ENCODE measurements at regions not wholly inside any gene's neighbourhood (a gene's known extent, or its start where the extent isn't known, plus 50 kb on each side); places are given as distances from the start of the nearest gene placed in this dataset.

GRCh38 chr15:25051399-25052154 is 96.8 kb downstream of the SNRPN start:
- no peak for DNase-seq

DNA sequence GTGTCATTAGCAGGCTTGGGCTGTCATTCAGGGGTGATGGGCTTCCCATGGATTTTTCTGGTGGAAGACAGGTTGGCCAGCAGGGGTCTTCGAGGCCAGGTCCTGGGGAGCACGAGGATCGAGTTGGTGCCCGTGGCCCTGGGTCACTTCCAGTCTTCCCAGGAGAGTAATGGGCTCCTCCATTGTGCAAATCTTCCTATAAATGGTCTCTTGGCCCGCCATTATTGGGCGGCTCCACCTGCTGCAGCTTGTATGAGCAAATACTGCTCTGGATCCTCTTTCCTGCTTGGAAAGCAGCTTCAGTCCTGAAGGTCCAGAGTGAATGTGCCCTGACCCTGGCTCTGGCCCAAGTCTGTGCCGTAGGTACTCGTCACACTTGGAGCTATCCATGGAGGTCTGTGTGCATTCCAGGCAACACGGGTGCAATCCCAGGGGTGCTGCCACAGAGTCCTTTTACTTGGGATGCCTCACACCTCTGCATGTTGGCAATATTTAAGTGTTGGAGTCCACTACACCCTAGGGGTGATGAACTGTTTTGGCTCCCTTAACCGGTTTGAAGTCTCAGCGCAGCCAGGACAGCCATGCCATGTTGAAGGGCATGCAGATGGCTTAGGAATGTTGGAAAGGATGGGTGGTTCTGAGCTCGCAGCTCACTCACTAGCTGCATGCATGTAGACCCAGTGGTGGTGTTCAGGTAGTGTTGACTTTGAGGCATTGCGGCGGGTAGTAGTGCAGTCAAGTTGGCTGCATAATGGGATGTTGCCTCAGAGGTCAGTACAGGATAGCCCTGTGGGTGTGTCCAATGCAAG is 97.6 kb downstream of the SNRPN start:
- DNase-seq, result no peak

DNA sequence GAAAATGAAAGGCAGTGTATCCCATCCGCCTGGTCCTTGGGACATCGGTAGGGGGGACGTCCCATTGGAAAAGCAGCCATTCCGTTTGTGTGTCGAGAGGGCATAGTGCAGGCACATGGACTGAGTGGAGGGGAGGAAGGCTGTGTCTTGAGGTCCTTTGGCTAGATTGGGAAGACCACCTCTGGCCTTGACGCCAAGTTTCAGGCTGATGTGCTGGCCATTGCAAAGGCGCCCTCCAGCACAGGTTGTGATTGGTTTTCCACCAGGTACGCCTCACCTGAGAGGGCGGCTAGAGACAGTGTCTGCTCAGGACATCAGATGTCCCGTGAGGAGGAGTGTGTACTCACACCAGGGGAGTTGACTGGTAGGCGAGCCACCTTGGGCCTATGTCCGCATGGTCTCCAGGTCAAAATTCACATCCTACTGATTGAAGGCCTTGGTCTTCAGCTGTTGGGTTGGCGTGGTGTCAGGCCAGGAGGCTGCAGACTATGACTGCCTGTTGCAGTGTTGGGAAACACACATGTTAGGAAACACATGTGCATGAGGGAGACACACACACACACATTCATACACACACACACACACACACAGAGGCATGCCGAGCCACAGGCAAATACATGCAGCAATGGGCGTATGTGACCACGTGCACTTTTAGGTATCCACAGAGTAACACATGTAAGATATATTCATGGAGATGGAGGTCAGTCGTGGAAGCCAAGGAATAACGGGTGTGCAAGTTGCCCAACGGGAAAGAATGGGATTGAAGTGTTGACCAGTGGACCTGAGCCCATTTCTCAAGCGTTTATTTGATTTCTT is 98.4 kb downstream of the SNRPN start:
- DNase-seq, result no peak

DNA sequence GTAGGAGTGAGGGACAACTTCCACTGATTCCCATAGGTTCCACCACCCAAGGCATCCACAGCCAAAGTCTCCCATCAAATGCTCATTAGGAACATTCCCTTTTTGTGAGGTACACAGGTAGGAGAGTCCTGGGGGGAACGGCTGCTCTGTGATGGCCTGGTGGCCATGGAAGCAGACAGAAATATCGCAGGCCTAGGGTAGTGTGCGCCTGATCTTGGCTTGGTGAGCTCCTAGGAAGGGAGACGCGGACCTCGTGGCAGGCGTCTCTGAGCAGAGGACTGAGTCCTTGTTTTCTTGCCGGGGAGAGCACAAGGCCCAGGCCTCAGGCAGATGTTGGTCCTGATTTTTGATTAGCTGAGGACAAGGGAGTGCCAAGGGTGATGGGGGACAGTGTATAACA is 99.5 kb downstream of the SNRPN start:
- no peak for DNase-seq

DNA sequence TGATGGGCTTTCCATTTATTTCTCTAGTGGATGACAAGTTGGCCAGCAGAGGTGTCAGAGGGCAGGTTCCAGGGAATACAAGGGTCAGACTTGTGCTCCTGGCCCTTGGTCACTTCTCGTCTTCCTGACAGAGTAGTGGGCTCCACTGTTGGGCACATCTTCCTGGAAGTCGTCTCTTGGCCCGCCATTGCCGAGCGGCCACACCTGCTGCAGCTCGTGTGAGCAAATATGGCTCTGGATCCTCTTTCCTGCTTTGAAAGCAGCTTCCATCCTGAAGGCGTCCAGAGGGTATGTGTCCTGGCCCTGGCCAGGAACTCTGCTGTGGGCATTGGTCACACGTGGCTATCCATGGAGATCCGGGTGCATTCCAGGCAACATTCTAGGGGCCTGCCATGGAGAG is 100.2 kb downstream of the SNRPN start:
- DNase-seq, result no peak

DNA sequence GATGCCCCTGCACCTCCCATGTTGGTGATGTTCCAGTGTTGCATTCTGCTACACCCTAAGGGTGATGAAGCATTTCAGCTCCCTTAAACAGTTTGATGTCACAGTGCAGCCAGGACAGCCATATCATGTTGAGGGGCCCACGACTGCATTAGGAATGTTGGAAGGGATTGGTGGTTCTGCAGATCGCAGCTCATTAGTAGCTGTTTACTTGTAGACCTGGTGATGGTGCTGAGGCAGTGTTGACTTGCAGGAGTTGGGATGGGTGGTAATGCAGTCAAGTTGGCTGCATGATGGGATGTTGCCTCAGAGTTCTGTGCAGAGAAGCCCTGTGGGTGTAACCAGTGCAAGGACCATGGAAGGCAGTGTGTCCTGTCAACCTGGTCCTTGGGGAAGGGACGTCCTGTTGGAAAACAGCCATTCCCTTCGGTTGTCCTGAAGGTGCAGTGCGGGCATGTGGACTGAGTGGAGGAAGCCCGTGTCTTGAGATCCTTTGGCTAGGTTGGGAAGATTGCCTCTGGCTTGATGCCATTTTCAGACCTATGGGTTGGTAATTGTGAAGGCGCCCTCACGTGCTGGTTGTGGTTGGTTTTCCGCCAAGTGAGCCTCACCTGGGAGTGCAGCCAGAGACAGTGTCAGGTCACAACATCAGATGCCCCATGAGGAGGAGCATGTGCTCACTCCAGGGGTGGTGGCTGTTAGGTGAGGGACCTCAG is 100.7 kb downstream of the SNRPN start:
- no peak for DNase-seq

GRCh38 chr15:25056484-25057425 is 102.0 kb downstream of the SNRPN start:
- no peak for DNase-seq

- no peak for DNase-seq
Measured at GRCh38 chr15:25057574-25057973, 102.8 kb downstream of the SNRPN start.

GRCh38 chr15:25058080-25058785 is 103.4 kb downstream of the SNRPN start:
- DNase-seq, result no peak

GRCh38 chr15:25059698-25060471 is 105.1 kb downstream of the SNRPN start:
- DNase-seq, result no peak

DNA sequence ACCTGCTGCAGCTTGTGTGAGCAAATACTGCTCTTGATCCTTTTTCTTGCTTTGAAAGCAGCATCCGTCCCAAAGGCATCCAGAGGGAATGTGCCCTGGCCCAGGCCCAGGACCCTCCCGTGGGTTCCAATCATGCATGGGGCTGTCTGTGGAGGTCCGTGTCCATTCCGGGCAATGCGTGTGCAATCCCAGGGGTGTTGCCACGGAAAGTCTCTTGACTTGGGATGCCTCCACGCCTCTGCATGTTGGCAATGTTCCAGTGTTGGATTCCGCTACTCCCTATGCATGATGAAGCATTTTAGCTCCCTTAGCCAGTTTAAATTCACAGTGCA is 105.7 kb downstream of the SNRPN start:
- no peak for DNase-seq

DNA sequence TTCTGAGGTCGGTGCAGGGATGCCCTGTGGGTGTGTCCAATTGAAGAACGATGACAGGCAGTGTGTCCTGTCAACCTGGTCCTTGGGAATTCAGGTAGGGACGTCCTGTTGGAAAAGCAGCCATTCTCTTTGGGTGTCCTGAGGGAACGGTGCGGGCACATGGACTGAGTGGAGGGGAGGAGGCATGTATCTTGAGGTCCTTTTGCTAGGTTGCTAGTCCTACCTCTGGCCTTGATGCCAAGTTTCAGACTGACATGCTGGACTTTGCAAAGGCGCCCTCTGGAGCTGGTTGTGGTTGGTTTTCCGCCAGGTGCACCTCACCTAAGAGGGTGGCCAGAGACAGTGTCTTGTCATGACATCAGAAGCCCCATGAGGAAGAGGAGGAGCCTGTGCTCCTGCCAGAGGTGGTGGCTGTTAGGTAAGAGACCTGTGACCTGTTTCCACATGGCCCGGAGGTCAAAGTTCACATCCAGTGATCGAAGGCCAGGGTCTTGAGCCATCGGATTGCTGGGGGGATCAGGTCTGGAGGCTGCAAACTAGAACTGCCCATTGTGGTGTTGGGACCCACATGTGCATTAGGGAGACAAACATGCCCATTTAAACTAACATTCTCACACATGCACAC is 106.3 kb downstream of the SNRPN start:
- DNase-seq, result no peak

DNA sequence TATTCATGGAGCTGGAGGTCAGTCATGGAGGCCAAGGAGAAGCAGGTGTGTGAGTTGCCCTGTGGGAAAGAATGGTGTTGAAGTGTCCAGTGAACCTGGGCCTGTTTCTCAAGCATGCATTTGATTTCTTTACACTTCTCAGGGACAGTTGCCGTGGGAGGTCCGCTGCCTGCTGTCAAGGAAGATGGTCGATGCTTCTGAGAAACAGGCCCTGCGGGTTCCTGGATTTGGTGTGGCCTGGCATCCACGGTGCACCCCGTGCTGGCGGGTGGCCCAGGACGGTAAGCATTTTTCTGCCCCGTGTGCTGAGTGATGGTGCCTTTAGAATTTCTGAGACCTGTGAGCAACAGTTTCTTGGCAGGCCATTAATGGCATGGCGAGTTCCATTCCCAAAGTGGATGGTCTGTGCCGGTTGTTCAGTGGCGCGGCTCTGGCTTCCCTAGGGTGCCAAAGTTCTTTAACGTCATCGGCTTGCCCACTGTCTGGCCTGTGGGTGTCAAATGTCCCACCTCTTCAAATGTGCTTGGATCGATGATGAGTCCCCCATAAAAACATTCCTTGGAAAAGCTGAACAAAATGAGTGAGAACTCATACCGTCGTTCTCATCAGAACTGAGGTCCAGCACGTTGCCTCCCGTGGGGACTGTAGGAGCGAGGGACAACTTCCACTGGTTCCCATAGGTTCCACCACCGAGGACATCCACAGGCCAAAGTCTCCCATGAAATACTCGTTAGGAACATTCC is 107.2 kb downstream of the SNRPN start:
- no peak for DNase-seq

DNA sequence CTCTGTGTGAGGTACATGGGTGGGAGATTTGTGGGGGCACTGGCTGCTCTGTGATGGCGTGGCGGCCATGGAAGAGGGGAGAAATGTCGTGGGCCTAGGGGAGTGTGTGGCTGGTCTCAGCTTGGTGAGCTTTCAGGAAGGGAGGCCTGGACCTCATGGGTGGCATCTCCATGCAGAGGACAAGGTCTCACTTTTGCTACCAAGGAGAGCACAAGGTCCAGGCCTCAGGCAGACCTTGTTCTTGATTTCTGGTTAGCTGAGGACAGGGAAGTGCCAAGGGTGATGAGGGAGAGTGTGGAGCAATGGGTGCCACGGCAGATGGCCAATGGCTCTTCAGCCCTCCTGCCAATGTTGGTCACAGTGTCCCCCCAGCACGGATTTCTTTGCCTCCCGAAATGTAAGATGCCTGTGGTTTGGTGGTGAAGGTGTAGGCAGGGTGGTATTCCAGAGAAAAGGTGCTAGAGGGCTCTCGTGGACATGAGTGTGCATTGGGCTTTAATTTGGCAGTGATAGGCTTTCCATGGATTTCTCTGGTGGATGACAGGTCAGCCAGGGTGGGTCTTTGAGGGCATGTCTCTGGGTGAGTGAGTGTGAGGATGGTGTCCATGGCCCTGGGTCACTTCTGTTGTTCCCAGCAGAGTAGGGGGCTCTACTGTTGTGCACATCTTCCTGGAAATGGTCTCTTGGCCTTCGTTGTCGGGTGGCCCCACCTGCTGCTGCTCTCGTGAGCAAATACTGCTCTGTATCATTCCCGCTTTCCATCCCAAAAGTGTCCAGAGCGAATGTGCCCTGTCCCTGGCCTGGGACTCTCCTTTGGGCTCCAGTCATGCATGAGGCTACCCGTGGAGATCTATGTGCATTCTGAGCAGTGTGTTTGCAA is 108.0 kb downstream of the SNRPN start:
- no peak for DNase-seq

DNA sequence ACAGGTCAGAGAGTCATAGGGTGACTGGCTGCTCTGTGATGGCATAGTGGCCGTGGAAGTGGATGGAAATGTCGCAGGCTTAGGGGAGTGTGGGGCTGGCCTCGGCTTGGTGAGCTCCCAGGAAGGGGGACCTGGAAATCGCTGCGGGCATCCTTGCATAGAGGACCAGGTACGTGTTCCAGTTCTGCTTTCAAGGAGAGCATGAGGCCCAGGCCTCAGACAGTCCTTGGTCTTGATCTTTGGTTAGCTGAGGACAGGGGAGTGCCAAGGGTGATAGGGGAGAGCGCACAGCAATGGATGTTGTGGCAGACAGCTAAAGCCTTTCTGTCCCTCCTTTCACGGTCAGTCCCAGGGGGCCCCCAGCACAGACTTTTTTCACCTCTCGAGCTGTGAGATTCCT is 110.5 kb downstream of the SNRPN start:
- no peak for DNase-seq

DNA sequence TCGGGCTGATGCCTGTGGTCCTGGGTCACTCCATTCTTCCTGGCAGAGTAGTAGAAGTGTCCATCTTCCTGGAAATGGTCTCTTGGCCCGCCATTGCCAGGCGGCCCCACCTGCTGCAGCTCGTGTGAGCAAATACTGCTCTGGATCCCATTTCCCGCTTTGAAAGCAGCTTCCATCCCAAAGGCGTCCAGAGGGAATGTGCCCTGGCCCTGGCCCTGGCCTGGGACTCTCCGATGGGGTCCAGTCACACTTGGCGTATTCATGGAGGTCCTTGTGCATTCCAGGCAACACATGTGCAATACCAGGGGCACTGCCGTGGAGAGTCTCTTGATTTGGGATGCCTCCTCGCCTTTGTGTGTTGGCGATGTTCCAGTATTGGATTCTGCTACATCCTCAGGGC is 111.1 kb downstream of the SNRPN start:
- DNase-seq, result no peak

GRCh38 chr15:25066708-25067107 is 111.9 kb downstream of the SNRPN start:
- DNase-seq, result no peak

DNA sequence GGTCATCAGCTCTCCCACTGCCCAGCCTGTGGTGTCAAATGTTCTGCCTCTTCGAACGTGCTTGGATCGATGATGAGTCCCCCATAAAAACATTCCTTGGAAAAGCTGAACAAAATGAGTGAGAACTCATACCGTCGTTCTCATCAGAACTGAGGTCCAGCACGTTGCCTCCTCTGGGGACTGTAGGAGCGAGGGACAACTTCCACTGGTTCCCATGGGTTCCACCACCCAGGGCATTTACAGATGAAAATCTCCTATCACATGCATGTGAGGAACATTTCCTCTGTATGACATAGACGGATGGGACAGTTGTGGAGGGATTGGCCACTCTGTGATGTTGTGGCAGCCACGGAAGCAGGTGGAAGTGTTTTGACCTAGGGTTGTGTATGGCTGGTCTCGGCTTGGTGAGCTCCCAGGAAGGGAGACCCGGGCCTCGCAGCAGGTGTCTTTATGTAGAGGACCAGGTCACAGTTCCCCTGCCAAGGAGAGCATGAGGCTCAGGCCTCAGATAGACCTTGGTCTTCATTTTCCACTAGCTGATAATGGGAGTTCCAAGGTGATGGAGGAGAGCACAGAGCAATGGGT is 113.0 kb downstream of the SNRPN start:
- DNase-seq, result no peak

Data from cerebellar nuclear complex (tissue), 1 donor.